SK-N-MC (cell line): ENCODE measurements at regions not wholly inside any gene's neighbourhood (a gene's known extent, or its start where the extent isn't known, plus 50 kb on each side); places are given as distances from the start of the nearest gene placed in this dataset.

ENCODE experiments used
- DNase-seq: peaks from one replicate; pipeline ENCODE4 v3.0.0-alpha.2; 2011; ENCODE audit warnings: low read depth, low spot score
- H3K27ac ChIP-seq: fragments of 200-600 bp; sonication (generic); 2 replicates; pipeline ENCODE4 v1.5.1; 2016; ENCODE audit warnings: mixed run types
- H3K36me3 ChIP-seq: fragments of 200-600 bp; sonication (generic); 2 replicates; pipeline ENCODE4 v1.6.1; 2017; ENCODE audit warnings: antibody characterized with exemption, low read length, mixed read lengths; ENCODE audit not compliant: insufficient read depth
- H3K4me3 ChIP-seq: fragments of 200-600 bp; sonication (generic); 2 replicates; pipeline ENCODE4 v1.5.1; 2016
- H3K9ac ChIP-seq: fragments of 200-600 bp; sonication (generic); 2 replicates; pipeline ENCODE4 v1.8.0; 2017; ENCODE audit warnings: mixed run types, mixed read lengths; ENCODE audit not compliant: insufficient read length
- H3K9me3 ChIP-seq: fragments of 200-600 bp; sonication (generic); 2 replicates; pipeline ENCODE4 v1.6.1; 2017; ENCODE audit warnings: low read depth, mild to moderate bottlenecking, antibody characterized with exemption, low read length, moderate library complexity, mixed read lengths
- EZH2 ChIP-seq: fragments of 200-600 bp; sonication (generic); IDR thresholded peaks from one replicate; pipeline ENCODE4 v1.6.1; 2017; ENCODE audit warnings: antibody characterized with exemption
- FOXP2 ChIP-seq: optimal IDR thresholded peaks from 2 replicates; pipeline ENCODE3; 2011; ENCODE audit warnings: mild to moderate bottlenecking, moderate library complexity; ENCODE audit not compliant: insufficient read depth; ENCODE audit errors: extremely low read length, control extremely low read depth
- POLR2AphosphoS5 ChIP-seq: IDR thresholded peaks from 2 replicates; pipeline ENCODE4 v1.6.1; 2012; ENCODE audit warnings: mild to moderate bottlenecking, low read depth, low read length, borderline replicate concordance

GRCh38 chr11:91470656-91471055 lies 754.0 kb upstream of the FAT3 start:
- Histone ChIP-seq H3K4me3 (no peak overlapping the region), H3K9ac (no peak overlapping the region), H3K36me3 (no peaks in the 10 kb centered on the region), H3K27ac (no peak overlapping the region), H3K9me3 (no peaks in the 10 kb centered on the region)
- no peak for TF ChIP-seq EZH2
- no peak for TF ChIP-seq POLR2AphosphoS5
- TF ChIP-seq FOXP2: no peak
- no peak for DNase-seq

GRCh38 chr11:91459840-91460239 lies 764.8 kb upstream of the FAT3 start:
- H3K36me3 ChIP-seq: no peaks in the 10 kb centered on the region
- no peaks in the 10 kb centered on the region for H3K9me3 ChIP-seq
- no peak overlapping the region for H3K4me3 ChIP-seq
- no peak overlapping the region for H3K9ac ChIP-seq
- TF ChIP-seq POLR2AphosphoS5 (no peak), EZH2 (no peak)
- no peak overlapping the region for H3K27ac ChIP-seq
- DNase-seq: no peak

GRCh38 chr11:91446267-91446666 lies 778.4 kb upstream of the FAT3 start:
- H3K9ac ChIP-seq: no peak overlapping the region
- no peak for DNase-seq
- H3K9me3 ChIP-seq: no peaks in the 10 kb centered on the region
- no peaks in the 10 kb centered on the region for H3K36me3 ChIP-seq
- H3K4me3 ChIP-seq: no peak overlapping the region
- no peak for TF ChIP-seq FOXP2
- H3K27ac ChIP-seq: no peak overlapping the region

GRCh38 chr11:91435694-91436395 lies 788.8 kb upstream of the FAT3 start:
- H3K9ac ChIP-seq: no peak overlapping the region
- no peaks in the 10 kb centered on the region for H3K36me3 ChIP-seq
- no peak overlapping the region for H3K4me3 ChIP-seq
- no peak for DNase-seq
- no peaks in the 10 kb centered on the region for H3K9me3 ChIP-seq
- TF ChIP-seq FOXP2 (no peak), POLR2AphosphoS5 (no peak), EZH2 (no peak)
- no peak overlapping the region for H3K27ac ChIP-seq

GRCh38 chr11:91433284-91434010 lies 791.2 kb upstream of the FAT3 start:
- no peaks in the 10 kb centered on the region for H3K36me3 ChIP-seq
- H3K9ac ChIP-seq: no peak overlapping the region
- H3K4me3 ChIP-seq: no peak overlapping the region
- no peak for DNase-seq
- no peaks in the 10 kb centered on the region for H3K9me3 ChIP-seq
- H3K27ac ChIP-seq: no peak overlapping the region
- no peak for TF ChIP-seq EZH2
- no peak for TF ChIP-seq FOXP2
- TF ChIP-seq POLR2AphosphoS5: no peak

GRCh38 chr11:91421641-91422040 lies 803.0 kb upstream of the FAT3 start:
- no peaks in the 10 kb centered on the region for H3K36me3 ChIP-seq
- TF ChIP-seq EZH2 (no peak), FOXP2 (no peak), POLR2AphosphoS5 (no peak)

GRCh38 chr11:91407842-91408241 lies 816.8 kb upstream of the FAT3 start:
- Histone ChIP-seq H3K9ac (no peak overlapping the region), H3K4me3 (no peak overlapping the region), H3K27ac (no peak overlapping the region), H3K9me3 (no peaks in the 10 kb centered on the region), H3K36me3 (no peaks in the 10 kb centered on the region)
- TF ChIP-seq EZH2: no peak
- no peak for TF ChIP-seq POLR2AphosphoS5
- no peak for TF ChIP-seq FOXP2
- DNase-seq: no peak

More at GRCh38 chr11:91421641-91422040, 803.0 kb upstream of the FAT3 start:
- no peak overlapping the region for H3K4me3 ChIP-seq
- no peaks in the 10 kb centered on the region for H3K9me3 ChIP-seq
- no peak overlapping the region for H3K27ac ChIP-seq
- DNase-seq: no peak
- no peak overlapping the region for H3K9ac ChIP-seq

- no peak overlapping the region for H3K27ac ChIP-seq
- no peaks in the 10 kb centered on the region for H3K9me3 ChIP-seq
- H3K36me3 ChIP-seq: no peaks in the 10 kb centered on the region
- no peak for DNase-seq
- H3K4me3 ChIP-seq: no peak overlapping the region
- H3K9ac ChIP-seq: no peak overlapping the region
- TF ChIP-seq EZH2 (no peak), FOXP2 (no peak), POLR2AphosphoS5 (no peak)
Observed at GRCh38 chr11:91406009-91406408, 818.6 kb upstream of the FAT3 start.
